H1 (cell line): ENCODE measurements at regions not wholly inside any gene's neighbourhood (a gene's known extent, or its start where the extent isn't known, plus 50 kb on each side); places are given as distances from the start of the nearest gene placed in this dataset.

ENCODE experiments used
- CTCF ChIA-PET: fragments of 300-600 bp; sonication (Branson Sonifier 250); formaldehyde crosslinking; loops from one replicate; lab custom pipeline; 2021; ENCODE audit not compliant: partially characterized antibody; lab: Charles Lee
- POLR2A ChIA-PET: fragments of 300-600 bp; sonication (Branson Sonifier 250); formaldehyde crosslinking; loops from one replicate; lab custom pipeline; 2021; ENCODE audit warnings: inconsistent platforms; ENCODE audit not compliant: partially characterized antibody; lab: Charles Lee
- DNase-seq, 2 experiments: peaks; one replicate each; pipeline versions ENCODE4 v3.0.0 to v3.0.0-alpha.2; 2010 to 2022; ENCODE audit warnings: low spot score in 2 of 2, low read depth in 1 of 2, mixed read lengths in 1 of 2
- FAIRE-seq: peaks from 2 replicates; lab custom pipeline; 2011; peaks lifted over from hg19 to GRCh38; lab: Jason Lieb, UNC
- H2AFZ ChIP-seq: 2 replicates; pipeline ENCODE4 v1.8.1; 2012; ENCODE audit warnings: low read length, inconsistent platforms
- H2AK5ac ChIP-seq: 2 replicates; pipeline ENCODE4 v1.6.1; 2013; ENCODE audit warnings: low read depth, low read length
- H2BK120ac ChIP-seq: replicated peaks from 2 replicates; pipeline ENCODE3; 2013; ENCODE audit warnings: low read depth, low read length, inconsistent platforms
- H2BK12ac ChIP-seq: 2 replicates; pipeline ENCODE4 v1.6.1; 2013; ENCODE audit warnings: low read depth, low read length
- H2BK15ac ChIP-seq: 2 replicates; pipeline ENCODE4 v1.6.1; 2013; ENCODE audit warnings: low read length
- H2BK20ac ChIP-seq: 2 replicates; pipeline ENCODE4 v1.6.1; 2013; ENCODE audit warnings: low read length
- H2BK5ac ChIP-seq: 2 replicates; pipeline ENCODE4 v1.6.1; 2013; ENCODE audit warnings: low read depth, low read length
- H3K14ac ChIP-seq: 2 replicates; pipeline ENCODE4 v1.6.1; 2013; ENCODE audit warnings: inconsistent platforms; ENCODE audit not compliant: insufficient read length
- H3K18ac ChIP-seq: 2 replicates; pipeline ENCODE4 v1.6.1; 2013; ENCODE audit warnings: low read length; ENCODE audit errors: extremely low read depth
- H3K23ac ChIP-seq: 2 replicates; pipeline ENCODE4 v1.6.1; 2013; ENCODE audit warnings: inconsistent platforms; ENCODE audit not compliant: insufficient read length
- H3K23me2 ChIP-seq: 2 replicates; pipeline ENCODE4 v1.6.1; 2013; ENCODE audit warnings: low read depth, low read length
- H3K27ac ChIP-seq: 2 replicates; pipeline ENCODE4 v1.6.1; 2011; ENCODE audit warnings: low read depth, low read length, inconsistent platforms
- H3K27me3 ChIP-seq, 4 experiments: replicated peaks in 1 of 4; 1 replicate in 1 of 4; 2 replicates in 3 of 4; pipeline versions ENCODE4 v1.6.1 to v1.8.1; 2011 to 2013; ENCODE audit warnings: low read length in 3 of 4, mild to moderate bottlenecking in 3 of 4, inconsistent platforms in 2 of 4, mixed read lengths in 2 of 4, moderate library complexity in 1 of 4; ENCODE audit not compliant: control insufficient read depth in 3 of 4, insufficient read depth in 3 of 4; ENCODE audit errors: extremely low read depth in 1 of 4
- H3K36me3 ChIP-seq, 4 experiments: 2 replicates each; pipeline versions ENCODE4 v1.6.1 to v1.8.1; 2011 to 2013; ENCODE audit warnings: mild to moderate bottlenecking in 4 of 4, low read length in 3 of 4, moderate library complexity in 2 of 4, control low read depth in 1 of 4, inconsistent platforms in 1 of 4; ENCODE audit not compliant: insufficient read depth in 4 of 4, control insufficient read depth in 2 of 4
- H3K4ac ChIP-seq: replicated peaks from 2 replicates; pipeline ENCODE3; 2013; ENCODE audit warnings: low read length, low read depth, mixed read lengths, inconsistent platforms; ENCODE audit not compliant: insufficient read length
- H3K4me1 ChIP-seq, 4 experiments: replicated peaks in 1 of 4; 1 replicate in 1 of 4; 2 replicates in 3 of 4; pipeline versions ENCODE4 v1.6.1 to v1.8.1; 2011 to 2013; ENCODE audit warnings: low read length in 3 of 4, inconsistent platforms in 2 of 4, mixed read lengths in 1 of 4; ENCODE audit not compliant: insufficient read depth in 4 of 4, control insufficient read depth in 3 of 4
- H3K4me2 ChIP-seq, 2 experiments: 2 replicates each; pipeline versions ENCODE4 v1.6.1 to v1.8.1; 2011 to 2013; ENCODE audit warnings: low read depth in 2 of 2, low read length in 2 of 2, control low read depth in 1 of 2, inconsistent platforms in 1 of 2, mild to moderate bottlenecking in 1 of 2; ENCODE audit not compliant: insufficient read depth in 1 of 2
- H3K4me3 ChIP-seq, 4 experiments: fragments of 200-600, 300-600 bp in 1 of 4; sonication (generic), shearing (Covaris generic), sonication (Bioruptor Twin) in 1 of 4; 2 replicates each; pipeline versions ENCODE4 v1.5.1 to v1.8.1; 2011 to 2016; ENCODE audit warnings: low read length in 4 of 4, low read depth in 3 of 4, control low read depth in 2 of 4, inconsistent platforms in 2 of 4, mild to moderate bottlenecking in 2 of 4, mixed read lengths in 1 of 4, moderate library complexity in 1 of 4; ENCODE audit not compliant: insufficient read depth in 2 of 4; ENCODE audit errors: extremely low read depth in 1 of 4
- H3K56ac ChIP-seq: replicated peaks from 2 replicates; pipeline ENCODE3; 2013; ENCODE audit warnings: low read depth, mild to moderate bottlenecking, mixed read lengths, low read length, inconsistent platforms; ENCODE audit not compliant: insufficient read length
- H3K79me1 ChIP-seq: 2 replicates; pipeline ENCODE4 v1.6.1; 2013; ENCODE audit warnings: low read depth, low read length, control low read depth
- H3K79me2 ChIP-seq, 2 experiments: 2 replicates each; pipeline versions ENCODE4 v1.6.1 to v1.8.1; 2012 to 2013; ENCODE audit warnings: low read length in 2 of 2, mild to moderate bottlenecking in 2 of 2, inconsistent platforms in 1 of 2; ENCODE audit not compliant: insufficient read depth in 2 of 2, control insufficient read depth in 1 of 2
- H3K9ac ChIP-seq, 4 experiments: replicated peaks in 1 of 4; 1 replicate in 1 of 4; 2 replicates in 3 of 4; pipeline versions ENCODE4 v1.6.1 to v1.8.1; 2011 to 2013; ENCODE audit warnings: low read depth in 3 of 4, low read length in 3 of 4, control low read depth in 2 of 4, mild to moderate bottlenecking in 2 of 4, moderate library complexity in 2 of 4, inconsistent platforms in 1 of 4; ENCODE audit errors: extremely low read depth in 1 of 4
- H3K9me3 ChIP-seq, 2 experiments: 2 replicates each; pipeline versions ENCODE4 v1.6.1 to v1.8.1; 2012 to 2013; ENCODE audit warnings: mild to moderate bottlenecking in 2 of 2, moderate library complexity in 2 of 2, control low read depth in 1 of 2, inconsistent platforms in 1 of 2, low read depth in 1 of 2, low read length in 1 of 2, mixed read lengths in 1 of 2; ENCODE audit not compliant: insufficient read depth in 2 of 2
- H4K20me1 ChIP-seq, 2 experiments: replicated peaks in 1 of 2; 2 replicates each; pipeline versions ENCODE3 to v1.8.1; 2011 to 2013; ENCODE audit warnings: inconsistent platforms in 2 of 2, low read length in 2 of 2, mild to moderate bottlenecking in 1 of 2; ENCODE audit not compliant: insufficient read depth in 2 of 2, control insufficient read depth in 1 of 2
- H4K5ac ChIP-seq: 2 replicates; pipeline ENCODE4 v1.6.1; 2013; ENCODE audit warnings: low read length, low read depth, mixed read lengths, inconsistent platforms; ENCODE audit not compliant: insufficient read length
- H4K8ac ChIP-seq: 2 replicates; pipeline ENCODE4 v1.8.0; 2013; ENCODE audit warnings: mild to moderate bottlenecking, moderate library complexity, low read length, inconsistent platforms; ENCODE audit not compliant: insufficient read depth; ENCODE audit errors: extremely low read depth
- H4K91ac ChIP-seq: replicated peaks from 2 replicates; pipeline ENCODE3; 2013; ENCODE audit warnings: low read length, mixed read lengths, inconsistent platforms; ENCODE audit not compliant: insufficient read length
- BRCA1 ChIP-seq: IDR thresholded peaks from 2 replicates; pipeline ENCODE4 v1.6.1; 2012; ENCODE audit warnings: low read depth, low read length, improper control_type of control experiment
- CHD1 ChIP-seq: IDR thresholded peaks from 2 replicates; pipeline ENCODE4 v1.6.1; 2012; ENCODE audit warnings: low read depth, low read length, improper control_type of control experiment
- CHD2 ChIP-seq: IDR thresholded peaks from 2 replicates; pipeline ENCODE4 v1.6.1; 2012; ENCODE audit warnings: low read length, improper control_type of control experiment
- JUND ChIP-seq: IDR thresholded peaks from 2 replicates; pipeline ENCODE4 v1.6.1; 2011; ENCODE audit warnings: mild to moderate bottlenecking, improper control_type of control experiment, low read length
- RBBP5 ChIP-seq: IDR thresholded peaks from 2 replicates; pipeline ENCODE4 v1.7.1; 2012; ENCODE audit warnings: low read depth, mild to moderate bottlenecking, inconsistent platforms, low read length, moderate library complexity, borderline replicate concordance
- WGBS, 2 experiments: shearing (Covaris generic) in 1 of 2; methylation state at CpG; one replicate each; pipeline versions ENCODE4 v1.1.6 to v1.1.7; 2013 to 2015; ENCODE audit warnings: low lambda C conversion rate in 2 of 2, mixed read lengths in 2 of 2, inconsistent platforms in 1 of 2, low coverage in 1 of 2, missing lambda C conversion rate in 1 of 2; ENCODE audit not compliant: insufficient replicate concordance in 2 of 2, insufficient coverage in 1 of 2, insufficient read length in 1 of 2; ENCODE audit errors: extremely low coverage in 1 of 2, missing lambda C conversion rate in 1 of 2; 5-methylcytosine and 5-hydroxymethylcytosine counted together

GRCh38 chr17:64787255-64787920 lies 125.3 kb upstream of the SMURF2 start:
- H4K20me1 ChIP-seq, result peaks cover 0 to 4% of the 10 kb centered on the region in 2 experiments
- no peak overlapping the region for H2BK120ac ChIP-seq
- WGBS, 2 experiments, result 93% methylated on average over 11 of the region's 11 CpGs; no CpG with 5 or more reads in 1 of the 2 experiments
- ChIA-PET POLR2A (interaction anchor here (0.5 to 1.8 kb wide), 3 partner anchors 9 to 1607 kb away, joined by 3 to 4 read pairs (median 3); no protein-coding TSS in a partner anchor), CTCF (interaction anchor here (0.7 to 1.4 kb wide), 2 partner anchors 13 to 634 kb away, joined by 3 to 4 read pairs; no protein-coding TSS in a partner anchor)
- no peak overlapping the region for H3K23ac ChIP-seq
- no peak overlapping the region for H2BK5ac ChIP-seq
- H4K8ac ChIP-seq, result no peak overlapping the region
- no peak overlapping the region for H3K18ac ChIP-seq
- H3K4me2 ChIP-seq, result no peak overlapping the region
- FAIRE-seq, result no peak
- no peak overlapping the region for H2BK20ac ChIP-seq
- H3K9me3 ChIP-seq, result no peaks in the 10 kb centered on the region
- no peak overlapping the region for H3K4me3 ChIP-seq
- H3K9ac ChIP-seq, result no peak overlapping the region
- no peak overlapping the region for H4K5ac ChIP-seq
- H3K56ac ChIP-seq, result no peak overlapping the region
- H3K79me1 ChIP-seq, result no peaks in the 10 kb centered on the region
- no peak overlapping the region for H3K27ac ChIP-seq
- peaks cover 0 to 4% (median 3%) of the 10 kb centered on the region in 4 experiments; a peak in 6 of 7 replicates for H3K4me1 ChIP-seq
- no peak for DNase-seq
- H2AK5ac ChIP-seq, result no peak overlapping the region
- no peak overlapping the region for H2BK12ac ChIP-seq
- H2BK15ac ChIP-seq, result no peak overlapping the region
- H4K91ac ChIP-seq, result no peak overlapping the region
- no peaks in the 10 kb centered on the region for H3K23me2 ChIP-seq
- no peaks in the 10 kb centered on the region for H3K79me2 ChIP-seq
- no peak overlapping the region for H3K14ac ChIP-seq
- H3K36me3 ChIP-seq, result no peaks in the 10 kb centered on the region
- H2AFZ ChIP-seq, result no peak overlapping the region
- no peak overlapping the region for H3K4ac ChIP-seq
- H3K27me3 ChIP-seq, result peaks cover 0 to under 1% (median under 1%) of the 10 kb centered on the region in 4 experiments; a peak in 2 of 7 replicates
- no peak for TF ChIP-seq RBBP5
- no peak for TF ChIP-seq JUND
- no peak for TF ChIP-seq CHD1
- TF ChIP-seq CHD2, result no peak
- no peak for TF ChIP-seq BRCA1
